ENCODE measurements at regions not wholly inside any gene's neighbourhood (a gene's known extent, or its start where the extent isn't known, plus 50 kb on each side); places are given as distances from the start of the nearest gene placed in this dataset.

- H3K9me3 ChIP-seq (ENCODE audit: control insufficient read depth in 4 of 4, low read length in 3 of 4) = no peaks in the 10 kb centered on the region
- H3K9ac ChIP-seq (ENCODE audit: low read depth in 1 of 2, low read length in 2 of 2) = no peak overlapping the region
- no peaks in the 10 kb centered on the region for H3K27me3 ChIP-seq (ENCODE audit: control insufficient read depth in 4 of 4, insufficient read depth in 4 of 4, low read length in 3 of 4)
- no peak overlapping the region for H3K27ac ChIP-seq (ENCODE audit: low read depth in 1 of 2, low read length in 2 of 2)
- no peaks in the 10 kb centered on the region for H3K4me1 ChIP-seq (ENCODE audit: control insufficient read depth in 4 of 4, insufficient read depth in 4 of 4, low read length in 3 of 4)
- DNase-seq (ENCODE audit: low spot score) = no peak
- H3K4me3 ChIP-seq (ENCODE audit: low read depth in 1 of 3, low read length in 3 of 3) = no peak overlapping the region
- TF ChIP-seq TAF1 (conservative IDR thresholded peaks at IDR 0.05) (no peak), ZBTB33 (IDR thresholded peaks at IDR 0.05) (no peak), YY1 (IDR thresholded peaks at IDR 0.05) (no peak), FOXA1 (IDR thresholded peaks at IDR 0.05) (no peak), HNF4G (IDR thresholded peaks at IDR 0.05) (no peak), RXRA (IDR thresholded peaks at IDR 0.05) (no peak), MAX (IDR thresholded peaks at IDR 0.05) (no peak), RAD21 (IDR thresholded peaks at IDR 0.05) (no peak)
- no peaks in the 10 kb centered on the region for H3K36me3 ChIP-seq (ENCODE audit: control insufficient read depth in 4 of 4, insufficient read depth in 3 of 4, low read depth in 1 of 4, low read length in 3 of 4)
- WGBS = 98% methylated on average over 2 of the region's 2 CpGs
Observed at GRCh38 chr11:116512841-116513240, 259.9 kb downstream of the BUD13 start.

- peaks cover 0 to 2% (median 0%) of the 10 kb centered on the region in 4 donors for H3K27me3 ChIP-seq (ENCODE audit: control insufficient read depth in 4 of 4, insufficient read depth in 4 of 4, low read length in 3 of 4)
- H3K4me1 ChIP-seq (ENCODE audit: control insufficient read depth in 4 of 4, insufficient read depth in 4 of 4, low read length in 3 of 4) = no peaks in the 10 kb centered on the region
- no peak for TF ChIP-seq CTCF (IDR thresholded peaks at IDR 0.05; ENCODE audit: low read depth, low read length, missing input control)
- H3K9ac ChIP-seq (ENCODE audit: low read depth in 1 of 2, low read length in 2 of 2) = no peak overlapping the region
- 75% methylated on average over 7 of the region's 7 CpGs for WGBS
- no peaks in the 10 kb centered on the region for H3K9me3 ChIP-seq (ENCODE audit: control insufficient read depth in 4 of 4, low read length in 3 of 4)
- H3K27ac ChIP-seq (ENCODE audit: low read depth in 1 of 2, low read length in 2 of 2) = no peak overlapping the region
- DNase-seq (ENCODE audit: low spot score) = no peak
- no peaks in the 10 kb centered on the region for H3K36me3 ChIP-seq (ENCODE audit: control insufficient read depth in 4 of 4, insufficient read depth in 3 of 4, low read depth in 1 of 4, low read length in 3 of 4)
- H3K4me3 ChIP-seq (ENCODE audit: low read depth in 1 of 3, low read length in 3 of 3) = no peak overlapping the region
Observed at GRCh38 chr11:116511684-116512083, 261.1 kb downstream of the BUD13 start.

- WGBS = 65% methylated on average over 10 of the region's 10 CpGs
- H3K27me3 ChIP-seq (ENCODE audit: control insufficient read depth in 4 of 4, insufficient read depth in 4 of 4, low read length in 3 of 4) = peaks cover 0 to 3% (median under 1%) of the 10 kb centered on the region in 4 donors
- DNase-seq (ENCODE audit: low spot score) = no peak
- H3K9ac ChIP-seq (ENCODE audit: low read depth in 1 of 2, low read length in 2 of 2) = no peak overlapping the region
- no peak overlapping the region for H3K4me3 ChIP-seq (ENCODE audit: low read depth in 1 of 3, low read length in 3 of 3)
- no peak overlapping the region for H3K27ac ChIP-seq (ENCODE audit: low read depth in 1 of 2, low read length in 2 of 2)
- TF ChIP-seq YY1 (IDR thresholded peaks at IDR 0.05) (no peak), HNF4G (IDR thresholded peaks at IDR 0.05) (no peak), ZBTB33 (IDR thresholded peaks at IDR 0.05) (no peak), FOXA1 (IDR thresholded peaks at IDR 0.05) (no peak), SP1 (IDR thresholded peaks at IDR 0.05) (no peak), RXRA (IDR thresholded peaks at IDR 0.05) (no peak), RAD21 (IDR thresholded peaks at IDR 0.05) (no peak), HNF4A (conservative IDR thresholded peaks at IDR 0.05) (no peak)
- H3K4me1 ChIP-seq (ENCODE audit: control insufficient read depth in 4 of 4, insufficient read depth in 4 of 4, low read length in 3 of 4) = no peaks in the 10 kb centered on the region
- H3K36me3 ChIP-seq (ENCODE audit: control insufficient read depth in 4 of 4, insufficient read depth in 3 of 4, low read depth in 1 of 4, low read length in 3 of 4) = no peaks in the 10 kb centered on the region
- no peaks in the 10 kb centered on the region for H3K9me3 ChIP-seq (ENCODE audit: control insufficient read depth in 4 of 4, low read length in 3 of 4)
Observed at GRCh38 chr11:116510886-116511650, 261.7 kb downstream of the BUD13 start.
